SKM-1 treated with dmso at 0.1 percent for 144 hours (cell line): ENCODE measurements at regions not wholly inside any gene's neighbourhood (a gene's known extent, or its start where the extent isn't known, plus 50 kb on each side); places are given as distances from the start of the nearest gene placed in this dataset.

ENCODE experiments used
- DNase-seq: peaks from one replicate; lab custom pipeline; 2025; ENCODE audit not compliant: unreplicated experiment; lab: John Stamatoyannopoulos, UW

- no peak for DNase-seq
These were observed 321.4 kb downstream of the AJAP1 start for GRCh38 chr1:4975856-4976255.

GRCh38 chr1:4974981-4975685 is 320.7 kb downstream of the AJAP1 start:
- DNase-seq = no peak

GRCh38 chr1:4973341-4973740 is 318.9 kb downstream of the AJAP1 start:
- no peak for DNase-seq

- DNase-seq = no peak
These were observed 318.4 kb downstream of the AJAP1 start for GRCh38 chr1:4972761-4973320.

GRCh38 chr1:4971666-4972065 is 317.3 kb downstream of the AJAP1 start:
- no peak for DNase-seq

GRCh38 chr1:4970532-4970931 is 316.1 kb downstream of the AJAP1 start:
- no peak for DNase-seq

GRCh38 chr1:4969556-4970129 is 315.2 kb downstream of the AJAP1 start:
- DNase-seq = no peak

- DNase-seq = no peak
These were observed 311.1 kb downstream of the AJAP1 start for GRCh38 chr1:4965346-4966075.

GRCh38 chr1:4964634-4965345 is 310.4 kb downstream of the AJAP1 start:
- no peak for DNase-seq

- DNase-seq = no peak
These were observed 308.8 kb downstream of the AJAP1 start for GRCh38 chr1:4963251-4963650.

GRCh38 chr1:4962836-4963235 is 308.4 kb downstream of the AJAP1 start:
- no peak for DNase-seq

GRCh38 chr1:4961935-4962645 is 307.7 kb downstream of the AJAP1 start:
- no peak for DNase-seq

GRCh38 chr1:4960782-4961475 is 306.5 kb downstream of the AJAP1 start:
- DNase-seq = no peak

- no peak for DNase-seq
These were observed 305.9 kb downstream of the AJAP1 start for GRCh38 chr1:4960336-4960735.

- no peak for DNase-seq
These were observed 304.8 kb downstream of the AJAP1 start for GRCh38 chr1:4959216-4959615.

- no peak for DNase-seq
These were observed 302.6 kb downstream of the AJAP1 start for GRCh38 chr1:4957027-4957426.

- no peak for DNase-seq
These were observed 300.0 kb downstream of the AJAP1 start for GRCh38 chr1:4954392-4954791.

- DNase-seq = no peak
These were observed 297.2 kb downstream of the AJAP1 start for GRCh38 chr1:4951601-4952000.

GRCh38 chr1:4946343-4946742 is 291.9 kb downstream of the AJAP1 start:
- no peak for DNase-seq

- DNase-seq = no peak
These were observed 290.5 kb downstream of the AJAP1 start for GRCh38 chr1:4944911-4945310.
